H9 (cell line): ENCODE measurements at regions not wholly inside any gene's neighbourhood (a gene's known extent, or its start where the extent isn't known, plus 50 kb on each side); places are given as distances from the start of the nearest gene placed in this dataset.

ENCODE experiments used
- DNase-seq: peaks from one replicate; pipeline ENCODE4 v3.0.0-alpha.2; 2017
- H2AFZ ChIP-seq: one replicate; pipeline ENCODE4 v1.6.1; 2013; ENCODE audit warnings: mild to moderate bottlenecking, low read length, control low read depth, moderate library complexity
- H2AK5ac ChIP-seq: 2 replicates; pipeline ENCODE4 v1.6.1; 2013; ENCODE audit warnings: low read length, control low read depth, mixed read lengths; ENCODE audit not compliant: insufficient read length
- H2BK120ac ChIP-seq: one replicate; pipeline ENCODE4 v1.6.1; 2013; ENCODE audit warnings: low read depth, mild to moderate bottlenecking, low read length, control low read depth, inconsistent platforms; ENCODE audit not compliant: poor library complexity, severe bottlenecking
- H2BK12ac ChIP-seq: 2 replicates; pipeline ENCODE4 v1.6.1; 2013; ENCODE audit warnings: low read length, control low read depth, mixed read lengths, low read depth; ENCODE audit not compliant: insufficient read length
- H2BK15ac ChIP-seq: 2 replicates; pipeline ENCODE4 v1.6.1; 2013; ENCODE audit warnings: low read depth, low read length, control low read depth
- H2BK20ac ChIP-seq: one replicate; pipeline ENCODE4 v1.6.1; 2013; ENCODE audit warnings: low read depth, mild to moderate bottlenecking, low read length, control low read depth, inconsistent platforms; ENCODE audit not compliant: poor library complexity, severe bottlenecking
- H2BK5ac ChIP-seq: 2 replicates; pipeline ENCODE4 v1.6.1; 2013; ENCODE audit warnings: low read length, control low read depth, mixed read lengths; ENCODE audit not compliant: insufficient read length
- H3K14ac ChIP-seq: 2 replicates; pipeline ENCODE4 v1.6.1; 2013; ENCODE audit warnings: low read length, control low read depth; ENCODE audit not compliant: insufficient read depth
- H3K18ac ChIP-seq: 2 replicates; pipeline ENCODE4 v1.6.1; 2013; ENCODE audit warnings: low read depth, mild to moderate bottlenecking, mixed read lengths, low read length, control low read depth; ENCODE audit not compliant: insufficient read length
- H3K23ac ChIP-seq: 2 replicates; pipeline ENCODE4 v1.6.1; 2013; ENCODE audit warnings: low read length, control low read depth, mixed read lengths, low read depth; ENCODE audit not compliant: insufficient read length
- H3K23me2 ChIP-seq: 2 replicates; pipeline ENCODE4 v1.6.1; 2013; ENCODE audit warnings: low read depth, mild to moderate bottlenecking, mixed read lengths, low read length, control low read depth; ENCODE audit not compliant: insufficient read length, poor library complexity, severe bottlenecking
- H3K27ac ChIP-seq: 2 replicates; pipeline ENCODE4 v1.5.1; 2013; ENCODE audit warnings: low read length, control low read depth, mixed read lengths, low read depth; ENCODE audit not compliant: insufficient read length
- H3K27me3 ChIP-seq: 2 replicates; pipeline ENCODE4 v1.6.1; 2013; ENCODE audit warnings: low read length, control low read depth, inconsistent platforms; ENCODE audit not compliant: insufficient read depth
- H3K4ac ChIP-seq: 2 replicates; pipeline ENCODE4 v1.6.1; 2013; ENCODE audit warnings: low read depth, mild to moderate bottlenecking, control low read depth, inconsistent platforms, low read length, moderate library complexity
- H3K4me1 ChIP-seq: 2 replicates; pipeline ENCODE4 v1.6.1; 2013; ENCODE audit warnings: low read length, control low read depth, inconsistent platforms; ENCODE audit not compliant: insufficient read depth
- H3K4me2 ChIP-seq: 2 replicates; pipeline ENCODE4 v1.6.1; 2013; ENCODE audit warnings: low read length, control low read depth, mixed read lengths; ENCODE audit not compliant: insufficient read length, insufficient read depth
- H3K56ac ChIP-seq: 2 replicates; pipeline ENCODE4 v1.6.1; 2013; ENCODE audit warnings: low read depth, mild to moderate bottlenecking, mixed read lengths, low read length, control low read depth; ENCODE audit not compliant: insufficient read length
- H3K79me1 ChIP-seq: 2 replicates; pipeline ENCODE4 v1.6.1; 2013; ENCODE audit warnings: low read depth, mild to moderate bottlenecking, moderate library complexity, low read length, control low read depth, inconsistent platforms; ENCODE audit not compliant: insufficient read depth, poor library complexity, severe bottlenecking
- H3K79me2 ChIP-seq: 2 replicates; pipeline ENCODE4 v1.6.1; 2013; ENCODE audit warnings: low read length, control low read depth, inconsistent platforms; ENCODE audit not compliant: insufficient read depth
- H3K9ac ChIP-seq: 2 replicates; pipeline ENCODE4 v1.6.1; 2013; ENCODE audit warnings: low read length, control low read depth, mixed read lengths; ENCODE audit not compliant: insufficient read length; ENCODE audit errors: extremely low read depth
- H3K9me3 ChIP-seq: one replicate; pipeline ENCODE4 v1.6.1; 2013; ENCODE audit warnings: low read depth, low read length, inconsistent platforms; ENCODE audit not compliant: control insufficient read depth
- H3T11ph ChIP-seq: one replicate; pipeline ENCODE4 v1.6.1; 2013; ENCODE audit warnings: mild to moderate bottlenecking, low read length, control low read depth, inconsistent platforms
- H4K20me1 ChIP-seq: one replicate; pipeline ENCODE4 v1.6.1; 2013; ENCODE audit not compliant: control insufficient read depth, insufficient read length, insufficient read depth
- H4K5ac ChIP-seq: 2 replicates; pipeline ENCODE4 v1.6.1; 2013; ENCODE audit warnings: low read depth, mild to moderate bottlenecking, mixed read lengths, low read length, control low read depth; ENCODE audit not compliant: insufficient read length
- H4K8ac ChIP-seq: replicated peaks from 2 replicates; pipeline ENCODE4 v1.6.1; 2013; ENCODE audit warnings: low read length, control low read depth, mixed read lengths, low read depth; ENCODE audit not compliant: insufficient read length
- H4K91ac ChIP-seq: 2 replicates; pipeline ENCODE4 v1.6.1; 2013; ENCODE audit warnings: low read depth, mild to moderate bottlenecking, moderate library complexity, mixed read lengths, low read length, control low read depth; ENCODE audit not compliant: insufficient read length
- H3K27ac Mint-ChIP-seq, 3 experiments: 2 replicates in 2 of 3; 3 replicates in 1 of 3; pipeline ENCODE4 v1.8.0; 2020 to 2021; ENCODE audit warnings: mixed read lengths in 3 of 3, mild to moderate bottlenecking in 1 of 3, moderate library complexity in 1 of 3
- H3K27me3 Mint-ChIP-seq: 2 replicates; pipeline ENCODE4 v1.8.0; 2021; ENCODE audit warnings: low read depth, mild to moderate bottlenecking, moderate library complexity, mixed read lengths
- H3K36me3 Mint-ChIP-seq, 3 experiments: 2 replicates in 2 of 3; 3 replicates in 1 of 3; pipeline ENCODE4 v1.8.0; 2020 to 2021; ENCODE audit warnings: low read depth in 3 of 3, mixed read lengths in 3 of 3; ENCODE audit not compliant: insufficient read depth in 1 of 3
- H3K4me1 Mint-ChIP-seq, 2 experiments: 2 replicates each; pipeline ENCODE4 v1.8.0; 2020; ENCODE audit warnings: mixed read lengths in 2 of 2
- H3K4me3 Mint-ChIP-seq, 2 experiments: 2 replicates in 1 of 2; 3 replicates in 1 of 2; pipeline ENCODE4 v1.8.0; 2020 to 2021; ENCODE audit warnings: mild to moderate bottlenecking in 2 of 2, mixed read lengths in 2 of 2, moderate library complexity in 1 of 2
- H3K9me3 Mint-ChIP-seq, 2 experiments: 2 replicates in 1 of 2; 3 replicates in 1 of 2; pipeline ENCODE4 v1.8.0; 2020; ENCODE audit warnings: mild to moderate bottlenecking in 2 of 2, mixed read lengths in 2 of 2, moderate library complexity in 1 of 2
- CTCF ChIP-seq: fragments of 200-600 bp; sonication (generic); conservative IDR thresholded peaks from 3 replicates; pipeline ENCODE4 v1.8.0; 2021; ENCODE audit warnings: antibody characterized with exemption, mild to moderate bottlenecking
- WGBS: extraction: QIAGEN DNeasy Blood & Tissue Kit; methylation state at CpG from one replicate; pipeline ENCODE4 v1.1.7; 2013; ENCODE audit warnings: missing lambda C conversion rate, low lambda C conversion rate, mixed read lengths; ENCODE audit not compliant: insufficient read length; ENCODE audit errors: extremely low coverage; 5-methylcytosine and 5-hydroxymethylcytosine counted together

GRCh38 chr15:77692614-77693013, 59.9 kb upstream of the LINGO1 start:
- no peak for DNase-seq
- Mint-ChIP-seq H3K4me1 (peaks cover 0 to 12% of the 10 kb centered on the region in 2 experiments; a peak in 2 of 4 replicates), H3K4me3 (no peak overlapping the region), H3K36me3 (no peaks in the 10 kb centered on the region), H3K27ac (no peak overlapping the region; a peak in 1 of 7 replicates), H3K9me3 (no peaks in the 10 kb centered on the region; a peak in 1 of 5 replicates), H3K27me3 (peaks cover 7% of the 10 kb centered on the region)
- H2BK12ac ChIP-seq = no peak overlapping the region
- WGBS = no CpG with 5 or more reads among the region's 11 CpGs
- H3K23ac ChIP-seq = no peak overlapping the region
- no peaks in the 10 kb centered on the region for H3K27me3 ChIP-seq
- no peak overlapping the region for H2AFZ ChIP-seq
- no peaks in the 10 kb centered on the region for H3K79me2 ChIP-seq
- no peak overlapping the region for H2BK15ac ChIP-seq
- no peaks in the 10 kb centered on the region for H3K4me1 ChIP-seq
- H2BK20ac ChIP-seq = no peak overlapping the region
- no peak overlapping the region for H2AK5ac ChIP-seq
- no peak overlapping the region for H2BK5ac ChIP-seq
- H4K5ac ChIP-seq = no peak overlapping the region
- no peaks in the 10 kb centered on the region for H3K23me2 ChIP-seq
- H4K20me1 ChIP-seq = no peaks in the 10 kb centered on the region
- TF ChIP-seq CTCF = no peak
- H4K8ac ChIP-seq = no peak overlapping the region
- no peak overlapping the region for H3K4me2 ChIP-seq
- no peak overlapping the region for H3T11ph ChIP-seq
- no peaks in the 10 kb centered on the region for H3K79me1 ChIP-seq
- H2BK120ac ChIP-seq = no peak overlapping the region
- no peaks in the 10 kb centered on the region for H3K9me3 ChIP-seq
- H3K4ac ChIP-seq = no peak overlapping the region
- H3K27ac ChIP-seq = no peak overlapping the region
- H4K91ac ChIP-seq = no peak overlapping the region
- H3K18ac ChIP-seq = no peak overlapping the region
- H3K14ac ChIP-seq = no peak overlapping the region
- H3K56ac ChIP-seq = no peak overlapping the region
- H3K9ac ChIP-seq = no peak overlapping the region
